Osteoblast (primary cell): ENCODE measurements at regions not wholly inside any gene's neighbourhood (a gene's known extent, or its start where the extent isn't known, plus 50 kb on each side); places are given as distances from the start of the nearest gene placed in this dataset.

ENCODE experiments used
- DNase-seq: peaks from one replicate; pipeline ENCODE4 v3.0.0; 2011; ENCODE audit warnings: low spot score, mixed read lengths; ENCODE audit not compliant: insufficient read length; ENCODE audit errors: missing footprints
- H2AFZ ChIP-seq: 2 replicates; pipeline ENCODE4 v1.6.0; 2011; ENCODE audit warnings: mild to moderate bottlenecking, low read length
- H3K27ac ChIP-seq: 2 replicates; pipeline ENCODE4 v1.5.1; 2011; ENCODE audit warnings: mild to moderate bottlenecking, low read depth, low read length, moderate library complexity
- H3K27me3 ChIP-seq: 2 replicates; pipeline ENCODE4 v1.6.0; 2012; ENCODE audit warnings: mild to moderate bottlenecking, control low read depth, inconsistent platforms, low read length, moderate library complexity; ENCODE audit not compliant: insufficient read depth
- H3K36me3 ChIP-seq: 2 replicates; pipeline ENCODE4 v1.5.1; 2011; ENCODE audit warnings: mild to moderate bottlenecking, low read length, control low read depth, moderate library complexity; ENCODE audit not compliant: insufficient read depth
- H3K4me1 ChIP-seq: 2 replicates; pipeline ENCODE4 v1.5.1; 2011; ENCODE audit warnings: mild to moderate bottlenecking, low read length, control low read depth, moderate library complexity; ENCODE audit not compliant: insufficient read depth
- H3K4me2 ChIP-seq: 2 replicates; pipeline ENCODE4 v1.6.0; 2011; ENCODE audit warnings: mild to moderate bottlenecking, low read length; ENCODE audit not compliant: insufficient read depth
- H3K4me3 ChIP-seq: fragments of 200-600 bp; sonication (generic); 3 replicates; pipeline ENCODE4 v1.5.1; 2012; ENCODE audit warnings: mild to moderate bottlenecking, low read length, inconsistent platforms; ENCODE audit not compliant: insufficient read depth
- H3K79me2 ChIP-seq: 2 replicates; pipeline ENCODE4 v1.6.0; 2012; ENCODE audit warnings: mild to moderate bottlenecking, low read length, control low read depth, inconsistent platforms; ENCODE audit not compliant: insufficient read depth
- H3K9me3 ChIP-seq: 2 replicates; pipeline ENCODE4 v1.5.1; 2011; ENCODE audit warnings: low read depth, low read length, control low read depth
- H4K20me1 ChIP-seq: 2 replicates; pipeline ENCODE4 v1.6.0; 2012; ENCODE audit warnings: mild to moderate bottlenecking, low read length, control low read depth; ENCODE audit not compliant: insufficient read depth
- TF ChIP-seq, protein P1 (sequence below): IDR thresholded peaks from 2 replicates; pipeline ENCODE4 v1.5.1; 2011; ENCODE audit warnings: mild to moderate bottlenecking, low read depth, low read length, moderate library complexity; ENCODE audit errors: extremely low read depth

DNA sequence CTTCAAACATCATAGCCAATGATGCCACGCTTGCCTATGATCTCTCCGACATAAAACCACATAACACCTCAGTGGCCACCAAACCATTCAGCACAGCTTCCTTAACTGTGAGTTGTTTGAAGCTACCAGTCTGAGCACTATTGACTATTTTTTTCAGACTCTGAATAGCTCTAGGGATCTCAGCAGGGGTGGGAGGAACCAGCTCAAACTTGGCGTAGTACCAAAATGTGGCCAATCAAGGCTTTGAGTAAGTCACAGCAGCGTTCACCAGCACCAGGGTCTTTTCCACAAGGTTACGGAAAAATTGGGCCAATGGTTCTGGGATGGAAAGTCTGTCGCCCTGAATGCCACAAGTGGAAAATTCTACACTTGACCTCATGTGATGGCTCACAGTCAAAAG, 70.6 kb downstream of the SMPDL3A start:
- Histone ChIP-seq H2AFZ (no peak overlapping the region), H3K27ac (no peak overlapping the region), H3K4me3 (no peak overlapping the region), H3K4me2 (no peak overlapping the region), H3K79me2 (no peaks in the 10 kb centered on the region), H3K4me1 (no peaks in the 10 kb centered on the region), H4K20me1 (no peaks in the 10 kb centered on the region), H3K9me3 (no peaks in the 10 kb centered on the region), H3K27me3 (no peaks in the 10 kb centered on the region), H3K36me3 (no peaks in the 10 kb centered on the region)
- no peak for DNase-seq
- TF ChIP-seq, protein P1, sequence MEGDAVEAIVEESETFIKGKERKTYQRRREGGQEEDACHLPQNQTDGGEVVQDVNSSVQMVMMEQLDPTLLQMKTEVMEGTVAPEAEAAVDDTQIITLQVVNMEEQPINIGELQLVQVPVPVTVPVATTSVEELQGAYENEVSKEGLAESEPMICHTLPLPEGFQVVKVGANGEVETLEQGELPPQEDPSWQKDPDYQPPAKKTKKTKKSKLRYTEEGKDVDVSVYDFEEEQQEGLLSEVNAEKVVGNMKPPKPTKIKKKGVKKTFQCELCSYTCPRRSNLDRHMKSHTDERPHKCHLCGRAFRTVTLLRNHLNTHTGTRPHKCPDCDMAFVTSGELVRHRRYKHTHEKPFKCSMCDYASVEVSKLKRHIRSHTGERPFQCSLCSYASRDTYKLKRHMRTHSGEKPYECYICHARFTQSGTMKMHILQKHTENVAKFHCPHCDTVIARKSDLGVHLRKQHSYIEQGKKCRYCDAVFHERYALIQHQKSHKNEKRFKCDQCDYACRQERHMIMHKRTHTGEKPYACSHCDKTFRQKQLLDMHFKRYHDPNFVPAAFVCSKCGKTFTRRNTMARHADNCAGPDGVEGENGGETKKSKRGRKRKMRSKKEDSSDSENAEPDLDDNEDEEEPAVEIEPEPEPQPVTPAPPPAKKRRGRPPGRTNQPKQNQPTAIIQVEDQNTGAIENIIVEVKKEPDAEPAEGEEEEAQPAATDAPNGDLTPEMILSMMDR, result no peak

DNA sequence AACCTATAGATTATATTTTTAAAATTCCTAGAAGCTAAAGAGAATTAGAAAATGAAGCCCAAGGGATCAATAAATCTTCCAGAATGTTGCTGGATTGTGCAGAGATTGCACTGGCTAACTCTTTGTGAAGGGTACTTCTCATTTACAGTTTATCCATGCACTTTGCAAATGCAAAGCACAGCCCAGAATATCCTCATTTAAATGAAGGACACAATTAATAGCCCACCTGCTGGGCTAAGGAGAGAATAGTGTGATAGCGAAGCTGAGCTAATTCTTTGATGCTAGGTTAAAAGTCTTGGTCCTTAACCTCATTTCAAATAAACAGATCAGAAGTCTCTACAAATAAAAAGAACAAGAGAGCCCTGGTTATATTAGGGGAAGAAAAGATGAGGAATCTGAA, 72.5 kb downstream of the SMPDL3A start:
- Histone ChIP-seq H3K27ac (no peak overlapping the region), H3K4me3 (no peak overlapping the region), H3K4me1 (no peaks in the 10 kb centered on the region), H4K20me1 (no peaks in the 10 kb centered on the region), H3K79me2 (no peaks in the 10 kb centered on the region), H2AFZ (no peak overlapping the region), H3K9me3 (no peaks in the 10 kb centered on the region), H3K4me2 (no peak overlapping the region), H3K27me3 (no peaks in the 10 kb centered on the region), H3K36me3 (no peaks in the 10 kb centered on the region)
- TF ChIP-seq, protein P1, result no peak
- no peak for DNase-seq

DNA sequence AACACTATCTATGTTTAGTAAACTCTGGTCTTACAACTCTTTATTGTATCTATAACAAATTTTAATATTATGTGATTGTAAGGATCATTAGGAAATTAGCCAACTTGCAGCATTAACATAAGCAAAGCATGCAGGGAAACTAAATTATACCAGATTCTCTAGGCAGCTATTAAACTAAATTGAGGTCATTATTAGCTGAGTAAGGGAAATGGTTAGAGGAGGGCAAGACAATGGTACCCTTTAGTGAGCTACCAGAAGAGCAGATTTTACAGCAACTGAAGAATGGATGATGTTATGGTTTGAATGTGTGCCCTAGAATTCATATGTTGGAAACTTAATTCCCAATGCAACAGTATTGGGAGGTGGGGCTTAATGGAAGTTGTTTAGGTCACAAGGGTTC, 79.1 kb downstream of the SMPDL3A start:
- TF ChIP-seq, protein P1, result no peak
- DNase-seq, result no peak
- Histone ChIP-seq H3K4me3 (no peak overlapping the region), H4K20me1 (no peaks in the 10 kb centered on the region), H3K27me3 (no peaks in the 10 kb centered on the region), H3K36me3 (no peaks in the 10 kb centered on the region), H3K4me2 (no peak overlapping the region), H3K79me2 (no peaks in the 10 kb centered on the region), H3K27ac (no peak overlapping the region), H2AFZ (no peak overlapping the region), H3K4me1 (no peaks in the 10 kb centered on the region), H3K9me3 (no peaks in the 10 kb centered on the region)

DNA sequence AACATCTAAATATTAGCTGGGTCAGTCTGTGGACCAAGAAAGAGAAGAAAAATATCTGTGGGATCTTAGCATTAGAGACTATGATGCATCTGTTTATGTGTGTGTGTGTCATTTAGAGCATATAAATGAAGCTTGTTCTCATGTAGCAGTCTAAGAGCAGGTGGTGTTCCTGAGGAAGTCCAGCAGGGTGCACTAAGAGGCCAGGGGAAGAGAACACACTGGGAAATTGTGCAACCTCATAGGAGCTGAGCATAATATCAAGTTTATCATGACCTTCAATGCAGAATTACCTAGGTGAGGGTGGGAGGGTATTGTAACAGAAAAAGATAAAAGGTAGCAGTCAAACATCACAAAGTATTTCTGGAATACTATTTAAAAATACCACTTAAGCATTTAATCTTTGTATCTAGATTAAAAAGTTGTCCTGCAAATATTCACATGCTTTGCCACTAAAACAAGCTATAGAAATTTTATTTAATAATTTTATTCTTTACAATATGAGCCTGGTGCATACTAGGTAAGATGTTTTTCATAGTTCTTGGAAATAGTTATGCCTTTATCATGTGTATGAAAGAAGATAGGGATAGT, 80.5 kb downstream of the SMPDL3A start:
- DNase-seq, result no peak
- H3K4me2 ChIP-seq, result no peak overlapping the region
- no peak overlapping the region for H3K4me3 ChIP-seq

More for the DNA sequence above, 80.5 kb downstream of the SMPDL3A start:
- Histone ChIP-seq H3K27me3 (no peaks in the 10 kb centered on the region), H3K9me3 (no peaks in the 10 kb centered on the region), H3K36me3 (no peaks in the 10 kb centered on the region), H3K79me2 (no peaks in the 10 kb centered on the region), H3K4me1 (no peaks in the 10 kb centered on the region), H4K20me1 (no peaks in the 10 kb centered on the region), H3K27ac (no peak overlapping the region), H2AFZ (no peak overlapping the region)
- TF ChIP-seq, protein P1, result peak; percentile 54
